ENCODE measurements at regions not wholly inside any gene's neighbourhood (a gene's known extent, or its start where the extent isn't known, plus 50 kb on each side); places are given as distances from the start of the nearest gene placed in this dataset.

DNA sequence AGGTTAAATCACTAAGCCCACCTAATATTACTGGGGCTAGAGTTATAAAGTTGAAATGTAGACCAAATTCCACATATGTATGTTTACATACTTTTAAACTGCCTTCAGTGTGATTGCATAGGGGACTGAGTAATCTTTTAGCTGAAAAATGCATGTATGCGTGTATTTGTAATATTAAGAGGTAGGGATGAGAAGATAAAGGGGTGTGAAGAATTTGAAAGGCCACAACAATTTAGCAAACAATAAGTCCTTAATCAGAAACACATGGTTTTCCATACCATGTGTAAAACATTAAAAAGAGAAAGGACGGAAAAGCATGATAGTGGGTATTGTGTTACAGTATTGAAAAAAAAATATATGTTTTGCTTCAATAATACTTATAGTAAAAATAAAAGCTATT is 919.9 kb upstream of the FLRT2 start:
- no peak for TF ChIP-seq POLR2AphosphoS5 (IDR thresholded peaks at IDR 0.05)
- TF ChIP-seq, protein P1, sequence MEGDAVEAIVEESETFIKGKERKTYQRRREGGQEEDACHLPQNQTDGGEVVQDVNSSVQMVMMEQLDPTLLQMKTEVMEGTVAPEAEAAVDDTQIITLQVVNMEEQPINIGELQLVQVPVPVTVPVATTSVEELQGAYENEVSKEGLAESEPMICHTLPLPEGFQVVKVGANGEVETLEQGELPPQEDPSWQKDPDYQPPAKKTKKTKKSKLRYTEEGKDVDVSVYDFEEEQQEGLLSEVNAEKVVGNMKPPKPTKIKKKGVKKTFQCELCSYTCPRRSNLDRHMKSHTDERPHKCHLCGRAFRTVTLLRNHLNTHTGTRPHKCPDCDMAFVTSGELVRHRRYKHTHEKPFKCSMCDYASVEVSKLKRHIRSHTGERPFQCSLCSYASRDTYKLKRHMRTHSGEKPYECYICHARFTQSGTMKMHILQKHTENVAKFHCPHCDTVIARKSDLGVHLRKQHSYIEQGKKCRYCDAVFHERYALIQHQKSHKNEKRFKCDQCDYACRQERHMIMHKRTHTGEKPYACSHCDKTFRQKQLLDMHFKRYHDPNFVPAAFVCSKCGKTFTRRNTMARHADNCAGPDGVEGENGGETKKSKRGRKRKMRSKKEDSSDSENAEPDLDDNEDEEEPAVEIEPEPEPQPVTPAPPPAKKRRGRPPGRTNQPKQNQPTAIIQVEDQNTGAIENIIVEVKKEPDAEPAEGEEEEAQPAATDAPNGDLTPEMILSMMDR (IDR thresholded peaks at IDR 0.05; ENCODE audit: poor library complexity, severe bottlenecking): no peak
